IPS DF 19.7 (cell line): ENCODE measurements at regions not wholly inside any gene's neighbourhood (a gene's known extent, or its start where the extent isn't known, plus 50 kb on each side); places are given as distances from the start of the nearest gene placed in this dataset.
"Not testable (repeated sequence)": the region's sequence is repeated elsewhere in the genome, so short reads cannot be mapped to it uniquely, and the experiment has no call there.

Experiments used
- DNase-seq: peaks from one replicate; pipeline ENCODE4 v3.0.0-alpha.2; 2013; ENCODE audit warnings: low read depth, low spot score

- DNase-seq = no peak
Measured at GRCh38 chr16:88300463-88300835, 82.3 kb upstream of the ZNF469 start.

DNA sequence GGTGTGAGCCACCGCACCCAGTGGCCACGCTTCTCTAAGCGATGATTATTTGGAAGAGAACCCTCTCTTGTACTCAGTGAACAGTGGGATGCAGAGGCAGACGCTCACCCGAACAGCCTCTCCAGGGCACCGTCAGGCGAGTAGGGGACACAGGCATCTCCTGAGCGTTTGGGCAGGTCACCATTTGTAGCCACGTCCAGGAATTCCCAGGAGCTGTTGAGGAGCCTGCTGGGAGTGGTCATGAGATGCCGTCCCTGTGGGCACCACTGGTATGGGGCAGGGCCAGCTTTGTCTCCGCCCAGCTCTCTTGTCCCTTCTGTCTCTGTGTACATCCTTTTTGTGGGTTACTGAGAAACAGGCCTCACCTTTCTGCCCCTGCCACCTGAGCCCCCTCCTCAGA lies 81.3 kb upstream of the ZNF469 start:
- no peak for DNase-seq

- no peak for DNase-seq
Measured at GRCh38 chr16:88301886-88302285, 80.9 kb upstream of the ZNF469 start.

GRCh38 chr16:88302666-88303065 lies 80.1 kb upstream of the ZNF469 start:
- DNase-seq = no peak

GRCh38 chr16:88303405-88303804 lies 79.4 kb upstream of the ZNF469 start:
- DNase-seq = no peak

- DNase-seq = no peak
Measured at GRCh38 chr16:88303890-88304819, 78.6 kb upstream of the ZNF469 start.

DNA sequence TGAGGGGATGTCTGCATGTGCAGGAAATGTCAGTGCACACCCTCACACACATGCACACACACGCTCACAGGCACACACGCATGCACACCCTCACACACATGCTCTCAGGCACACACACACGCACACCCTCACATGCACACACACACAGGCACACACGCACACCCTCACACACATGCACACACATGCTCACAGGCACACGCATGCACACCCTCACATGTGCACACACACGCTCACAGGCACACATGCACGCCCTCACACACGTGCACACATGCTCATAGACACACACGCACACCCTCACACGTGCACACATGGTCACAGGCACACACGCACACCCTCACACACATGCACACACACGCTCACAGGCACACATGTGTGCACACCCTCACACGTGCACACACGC lies 77.6 kb upstream of the ZNF469 start:
- DNase-seq = no peak

- no peak for DNase-seq
Measured at GRCh38 chr16:88306411-88306810, 76.3 kb upstream of the ZNF469 start.

GRCh38 chr16:88306860-88307545 lies 75.8 kb upstream of the ZNF469 start:
- no peak for DNase-seq

DNA sequence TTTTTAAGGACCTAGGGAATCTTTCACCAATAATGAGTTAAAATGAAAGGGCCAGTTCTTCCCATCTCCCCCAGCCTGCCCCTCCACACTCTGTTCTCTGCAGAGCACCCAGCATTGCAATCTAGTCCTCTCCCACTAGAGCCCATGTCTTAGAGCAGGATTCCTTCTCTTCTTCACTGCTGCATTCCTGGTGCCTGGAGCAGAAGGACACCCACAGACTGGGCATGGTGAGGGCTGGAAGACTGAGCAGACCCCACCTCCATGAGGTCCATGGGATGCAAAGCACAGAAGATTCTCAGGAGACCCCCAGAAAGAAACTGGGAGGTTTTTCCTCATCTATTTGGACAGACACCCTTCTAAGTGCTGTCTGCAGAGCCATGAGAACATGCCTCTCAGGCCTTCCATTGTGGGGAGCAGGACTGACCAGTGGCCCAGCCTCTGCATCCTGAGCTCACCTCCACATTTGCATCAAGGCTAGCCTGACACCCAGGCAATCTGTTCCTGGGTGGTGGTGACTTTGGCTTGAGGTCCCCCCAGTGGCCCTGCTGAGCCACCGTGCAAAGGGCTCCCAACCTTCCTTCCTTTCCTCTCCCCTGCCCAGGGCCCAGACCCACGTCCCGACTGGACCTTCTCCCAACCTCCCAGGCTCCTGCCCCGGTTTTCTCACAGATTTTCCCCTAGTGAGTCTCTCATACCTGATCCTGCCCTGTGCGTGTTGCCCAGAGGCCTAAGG lies 74.2 kb upstream of the ZNF469 start:
- DNase-seq = no peak

DNA sequence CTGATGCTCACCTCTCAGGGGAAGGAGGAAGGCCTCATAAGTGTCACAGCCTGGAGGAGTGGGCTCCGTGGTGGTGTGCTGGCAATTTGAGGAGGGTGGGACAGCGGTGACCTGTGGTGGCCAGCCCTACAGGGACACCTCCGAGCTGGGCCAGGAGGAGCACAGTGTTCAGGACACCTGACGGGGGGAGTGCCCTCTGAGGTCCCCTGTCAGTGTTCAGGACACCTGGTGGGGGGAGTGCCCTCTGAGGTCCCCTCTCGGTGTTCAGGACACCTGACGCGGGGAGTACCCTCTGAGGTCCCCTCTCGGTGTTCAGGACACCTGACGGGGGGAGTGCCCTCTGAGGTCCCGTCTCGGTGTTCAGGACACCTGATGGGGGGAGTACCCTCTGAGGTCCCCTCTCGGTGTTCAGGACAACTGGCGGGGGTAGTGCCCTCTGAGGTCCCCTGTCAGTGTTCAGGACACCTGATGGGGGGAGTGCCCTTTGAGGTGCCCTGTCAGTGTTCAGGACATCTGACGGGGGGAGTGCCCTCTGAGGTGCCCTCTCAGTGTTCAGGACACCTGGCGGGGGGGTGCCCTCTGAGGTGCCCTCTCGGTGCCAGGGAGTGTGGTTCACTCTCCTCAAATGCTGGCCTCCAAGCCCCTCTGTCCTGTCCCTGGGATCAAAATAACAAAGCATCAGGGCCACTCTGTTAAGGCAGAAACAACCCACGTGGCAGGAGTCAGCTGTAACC lies 73.4 kb upstream of the ZNF469 start:
- DNase-seq = no peak

- DNase-seq = no peak
Measured at GRCh38 chr16:88309908-88310265, 72.9 kb upstream of the ZNF469 start.

GRCh38 chr16:88310796-88311605 lies 71.8 kb upstream of the ZNF469 start:
- DNase-seq = no peak

DNA sequence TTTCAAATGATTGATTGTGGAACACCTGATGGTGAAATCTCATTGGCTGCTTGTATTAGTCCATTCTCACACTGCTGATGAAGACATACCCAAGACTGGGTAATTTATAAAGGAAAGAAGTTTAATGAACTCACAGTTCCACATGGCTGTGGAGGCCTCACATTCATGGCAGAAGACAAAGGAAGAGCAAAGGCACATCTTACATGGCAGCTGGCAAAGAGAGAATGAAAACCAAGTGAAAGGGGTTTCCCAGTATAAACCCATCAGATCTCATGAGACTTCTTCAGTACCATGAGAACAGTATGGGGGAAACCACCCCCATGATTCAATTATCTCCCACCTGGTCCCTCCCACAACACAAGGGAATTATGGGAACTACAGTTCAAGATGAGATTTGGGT lies 70.9 kb upstream of the ZNF469 start:
- not testable (repeated sequence) for DNase-seq

DNA sequence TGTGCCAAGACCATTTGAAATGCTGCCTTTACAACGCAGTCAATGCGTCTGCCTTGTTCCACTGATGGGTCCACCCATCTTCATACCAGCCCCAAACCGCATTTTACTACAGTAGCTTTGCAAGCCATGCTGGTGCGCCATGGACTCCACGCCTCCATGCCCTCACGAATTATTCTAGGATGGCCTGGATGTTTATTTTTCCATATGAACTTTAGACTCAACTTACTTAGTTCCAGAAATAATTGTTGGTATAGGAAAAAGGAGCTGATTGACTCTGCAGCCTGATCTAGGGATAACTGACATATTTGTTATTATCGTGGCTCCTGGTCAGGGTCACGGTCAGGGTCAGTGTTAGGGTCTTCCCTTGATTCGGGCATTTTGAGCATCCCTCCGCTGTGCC lies 70.0 kb upstream of the ZNF469 start:
- DNase-seq = no peak

GRCh38 chr16:88314991-88315542 lies 67.7 kb upstream of the ZNF469 start:
- DNase-seq = no peak

GRCh38 chr16:88315543-88316105 lies 67.1 kb upstream of the ZNF469 start:
- DNase-seq = no peak

GRCh38 chr16:88316151-88316550 lies 66.6 kb upstream of the ZNF469 start:
- no peak for DNase-seq

DNA sequence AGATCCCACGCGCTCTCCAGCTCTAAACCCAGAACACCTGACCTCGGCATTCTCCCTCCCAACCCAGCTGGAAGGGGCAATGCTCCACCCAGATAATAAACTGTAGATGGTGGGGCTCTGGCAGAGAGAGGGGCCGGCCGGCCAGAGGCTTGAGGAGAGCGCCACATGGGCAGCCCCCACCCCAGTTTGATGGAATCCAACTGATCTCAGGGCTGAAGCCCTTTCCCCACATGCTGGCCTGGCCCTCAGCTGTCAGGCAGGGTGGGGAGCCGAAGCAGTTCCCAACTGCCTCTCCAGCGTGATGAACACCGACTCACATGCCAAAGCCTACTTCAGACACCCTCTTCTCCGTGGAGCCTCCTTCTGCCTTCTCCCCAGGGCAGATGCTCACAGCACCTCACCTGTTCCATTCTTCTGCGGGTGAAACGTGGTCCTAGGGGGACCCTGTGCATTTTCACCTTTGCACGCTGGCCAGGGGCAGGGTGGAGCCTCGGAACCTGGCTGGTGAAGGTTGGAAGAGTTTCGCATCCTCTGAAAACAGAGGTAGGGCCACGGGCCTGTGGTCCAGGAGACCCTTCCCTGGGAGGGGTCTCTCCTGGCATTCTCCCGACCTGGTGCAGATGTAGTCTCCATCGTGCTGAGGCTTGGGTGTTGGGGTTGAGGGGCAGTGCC lies 65.7 kb upstream of the ZNF469 start:
- DNase-seq = no peak

- no peak for DNase-seq
Measured at GRCh38 chr16:88317613-88317965, 65.2 kb upstream of the ZNF469 start.
